Neural cell (in vitro differentiated cells): ENCODE measurements at regions not wholly inside any gene's neighbourhood (a gene's known extent, or its start where the extent isn't known, plus 50 kb on each side); places are given as distances from the start of the nearest gene placed in this dataset.

ENCODE experiments used
- EP300 ChIP-seq: fragments of 450-650 bp; conservative IDR thresholded peaks from 2 replicates; pipeline ENCODE4 v1.6.1; 2014; ENCODE audit warnings: antibody characterized with exemption, mild to moderate bottlenecking, moderate library complexity; ENCODE audit not compliant: poor library complexity, severe bottlenecking
- EZH2 ChIP-seq: fragments of 200-600, 300-800 bp; shearing (Covaris generic), sonication (generic); IDR thresholded peaks from 2 replicates; pipeline ENCODE4 v1.6.1; 2014; ENCODE audit warnings: antibody characterized with exemption, low read length, borderline replicate concordance, mild to moderate bottlenecking; ENCODE audit not compliant: insufficient read depth, poor library complexity, severe bottlenecking
- MXI1 ChIP-seq: fragments of 450-650 bp; conservative IDR thresholded peaks from 2 replicates; pipeline ENCODE4 v1.6.1; 2014; ENCODE audit warnings: antibody characterized with exemption, mild to moderate bottlenecking; ENCODE audit not compliant: poor library complexity, severe bottlenecking
- POLR2AphosphoS5 ChIP-seq: IDR thresholded peaks from 2 replicates; pipeline ENCODE4 v1.6.1; 2012
- RAD21 ChIP-seq: fragments of 450-650 bp; conservative IDR thresholded peaks from 2 replicates; pipeline ENCODE4 v1.6.1; 2014; ENCODE audit warnings: antibody characterized with exemption, mild to moderate bottlenecking, moderate library complexity
- SMC3 ChIP-seq: fragments of 450-650 bp; conservative IDR thresholded peaks from 2 replicates; pipeline ENCODE4 v1.6.1; 2014; ENCODE audit warnings: antibody characterized with exemption, mild to moderate bottlenecking, moderate library complexity; ENCODE audit not compliant: poor library complexity
- TAF1 ChIP-seq: IDR thresholded peaks from 2 replicates; pipeline ENCODE4 v1.6.1; 2012; ENCODE audit warnings: low read depth
- TF ChIP-seq, protein P1 (sequence below): fragments of 450-650 bp; IDR thresholded peaks from 2 replicates; pipeline ENCODE4 v1.5.1; 2014; ENCODE audit warnings: antibody characterized with exemption, mild to moderate bottlenecking, moderate library complexity; ENCODE audit not compliant: poor library complexity, severe bottlenecking
- TF ChIP-seq, protein P2 (sequence below): IDR thresholded peaks from 2 replicates; pipeline ENCODE4 v1.6.1; 2012; ENCODE audit warnings: borderline replicate concordance

GRCh38 chr16:52167328-52167727, 379.6 kb downstream of the TOX3 start:
- TF ChIP-seq, protein P1, sequence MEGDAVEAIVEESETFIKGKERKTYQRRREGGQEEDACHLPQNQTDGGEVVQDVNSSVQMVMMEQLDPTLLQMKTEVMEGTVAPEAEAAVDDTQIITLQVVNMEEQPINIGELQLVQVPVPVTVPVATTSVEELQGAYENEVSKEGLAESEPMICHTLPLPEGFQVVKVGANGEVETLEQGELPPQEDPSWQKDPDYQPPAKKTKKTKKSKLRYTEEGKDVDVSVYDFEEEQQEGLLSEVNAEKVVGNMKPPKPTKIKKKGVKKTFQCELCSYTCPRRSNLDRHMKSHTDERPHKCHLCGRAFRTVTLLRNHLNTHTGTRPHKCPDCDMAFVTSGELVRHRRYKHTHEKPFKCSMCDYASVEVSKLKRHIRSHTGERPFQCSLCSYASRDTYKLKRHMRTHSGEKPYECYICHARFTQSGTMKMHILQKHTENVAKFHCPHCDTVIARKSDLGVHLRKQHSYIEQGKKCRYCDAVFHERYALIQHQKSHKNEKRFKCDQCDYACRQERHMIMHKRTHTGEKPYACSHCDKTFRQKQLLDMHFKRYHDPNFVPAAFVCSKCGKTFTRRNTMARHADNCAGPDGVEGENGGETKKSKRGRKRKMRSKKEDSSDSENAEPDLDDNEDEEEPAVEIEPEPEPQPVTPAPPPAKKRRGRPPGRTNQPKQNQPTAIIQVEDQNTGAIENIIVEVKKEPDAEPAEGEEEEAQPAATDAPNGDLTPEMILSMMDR = no peak
- TF ChIP-seq RAD21 (no peak), EP300 (no peak), POLR2AphosphoS5 (no peak), EZH2 (no peak), TAF1 (no peak), MXI1 (no peak), SMC3 (no peak)
- TF ChIP-seq, protein P2, sequence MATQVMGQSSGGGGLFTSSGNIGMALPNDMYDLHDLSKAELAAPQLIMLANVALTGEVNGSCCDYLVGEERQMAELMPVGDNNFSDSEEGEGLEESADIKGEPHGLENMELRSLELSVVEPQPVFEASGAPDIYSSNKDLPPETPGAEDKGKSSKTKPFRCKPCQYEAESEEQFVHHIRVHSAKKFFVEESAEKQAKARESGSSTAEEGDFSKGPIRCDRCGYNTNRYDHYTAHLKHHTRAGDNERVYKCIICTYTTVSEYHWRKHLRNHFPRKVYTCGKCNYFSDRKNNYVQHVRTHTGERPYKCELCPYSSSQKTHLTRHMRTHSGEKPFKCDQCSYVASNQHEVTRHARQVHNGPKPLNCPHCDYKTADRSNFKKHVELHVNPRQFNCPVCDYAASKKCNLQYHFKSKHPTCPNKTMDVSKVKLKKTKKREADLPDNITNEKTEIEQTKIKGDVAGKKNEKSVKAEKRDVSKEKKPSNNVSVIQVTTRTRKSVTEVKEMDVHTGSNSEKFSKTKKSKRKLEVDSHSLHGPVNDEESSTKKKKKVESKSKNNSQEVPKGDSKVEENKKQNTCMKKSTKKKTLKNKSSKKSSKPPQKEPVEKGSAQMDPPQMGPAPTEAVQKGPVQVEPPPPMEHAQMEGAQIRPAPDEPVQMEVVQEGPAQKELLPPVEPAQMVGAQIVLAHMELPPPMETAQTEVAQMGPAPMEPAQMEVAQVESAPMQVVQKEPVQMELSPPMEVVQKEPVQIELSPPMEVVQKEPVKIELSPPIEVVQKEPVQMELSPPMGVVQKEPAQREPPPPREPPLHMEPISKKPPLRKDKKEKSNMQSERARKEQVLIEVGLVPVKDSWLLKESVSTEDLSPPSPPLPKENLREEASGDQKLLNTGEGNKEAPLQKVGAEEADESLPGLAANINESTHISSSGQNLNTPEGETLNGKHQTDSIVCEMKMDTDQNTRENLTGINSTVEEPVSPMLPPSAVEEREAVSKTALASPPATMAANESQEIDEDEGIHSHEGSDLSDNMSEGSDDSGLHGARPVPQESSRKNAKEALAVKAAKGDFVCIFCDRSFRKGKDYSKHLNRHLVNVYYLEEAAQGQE = no peak
